ENCODE measurements at regions not wholly inside any gene's neighbourhood (a gene's known extent, or its start where the extent isn't known, plus 50 kb on each side); places are given as distances from the start of the nearest gene placed in this dataset.

DNA sequence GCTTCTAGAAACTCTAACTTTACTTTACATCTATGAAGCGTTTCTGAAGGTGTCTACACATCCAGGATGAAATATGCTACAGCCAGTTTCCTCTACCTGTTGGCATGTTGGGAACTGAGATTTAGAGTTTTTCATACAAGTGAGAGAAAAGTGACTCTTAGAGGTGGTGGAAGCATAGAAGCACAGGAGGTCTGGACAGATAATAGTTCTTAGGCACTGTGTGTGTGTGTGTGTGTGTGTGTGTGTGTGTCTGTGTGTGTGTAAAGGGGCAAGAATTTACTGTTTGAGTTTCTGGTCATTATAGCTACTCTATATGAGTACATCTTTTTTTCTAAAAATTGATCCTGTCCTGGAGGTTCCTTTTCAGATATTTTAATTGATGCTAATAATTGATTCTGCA is 110.7 kb upstream of the MTPN start:
- no peak overlapping the region for H3K27ac ChIP-seq
- DNase-seq (ENCODE audit: low read depth, low spot score): no peak

- peak; percentile 5 for DNase-seq (ENCODE audit: low read depth, low spot score)
- no peak overlapping the region for H3K27ac ChIP-seq
These were observed 109.6 kb upstream of the MTPN start for GRCh38 chr7:136086712-136087111.

DNA sequence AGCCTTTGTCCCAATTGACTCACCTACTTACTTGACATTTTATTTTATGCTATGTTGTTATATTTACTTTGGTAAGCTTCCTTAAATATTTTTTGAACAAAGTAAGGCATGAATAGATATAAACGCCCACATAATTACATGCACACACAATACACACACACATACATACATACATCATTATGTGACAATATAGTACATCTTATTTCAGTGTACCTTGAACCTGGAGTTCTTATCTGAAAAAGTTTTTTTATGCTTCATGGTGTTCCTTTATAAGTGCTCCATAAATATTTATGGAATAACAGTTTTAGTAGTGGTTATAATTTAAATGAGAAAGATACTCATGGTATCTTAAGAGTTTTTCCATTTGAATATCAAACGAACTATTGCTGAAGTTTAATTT is 102.8 kb upstream of the MTPN start:
- DNase-seq (ENCODE audit: low read depth, low spot score): no peak
- no peak overlapping the region for H3K27ac ChIP-seq

- H3K27ac ChIP-seq: no peak overlapping the region
- DNase-seq (ENCODE audit: low read depth, low spot score): no peak
These were observed 102.3 kb upstream of the MTPN start for GRCh38 chr7:136079478-136079892.

DNA sequence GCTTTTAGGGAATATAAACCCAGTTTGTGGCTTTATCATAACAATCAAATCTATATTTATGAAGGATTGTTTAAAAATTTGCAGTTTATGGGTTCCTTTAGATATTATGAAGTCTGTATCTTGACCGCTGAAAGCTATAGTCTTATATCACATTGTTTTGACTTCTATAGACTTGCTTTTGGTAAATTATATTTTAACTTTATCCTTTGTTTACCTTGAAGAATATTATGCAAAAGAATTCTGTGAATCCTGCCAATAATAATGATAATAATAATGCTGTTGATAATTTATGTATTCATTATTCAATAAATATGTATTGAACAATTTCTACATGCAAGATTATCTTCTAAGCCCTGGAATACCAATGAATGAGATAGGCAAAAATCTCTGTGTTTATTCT is 101.9 kb upstream of the MTPN start:
- no peak overlapping the region for H3K27ac ChIP-seq
- DNase-seq (ENCODE audit: low read depth, low spot score): no peak

DNA sequence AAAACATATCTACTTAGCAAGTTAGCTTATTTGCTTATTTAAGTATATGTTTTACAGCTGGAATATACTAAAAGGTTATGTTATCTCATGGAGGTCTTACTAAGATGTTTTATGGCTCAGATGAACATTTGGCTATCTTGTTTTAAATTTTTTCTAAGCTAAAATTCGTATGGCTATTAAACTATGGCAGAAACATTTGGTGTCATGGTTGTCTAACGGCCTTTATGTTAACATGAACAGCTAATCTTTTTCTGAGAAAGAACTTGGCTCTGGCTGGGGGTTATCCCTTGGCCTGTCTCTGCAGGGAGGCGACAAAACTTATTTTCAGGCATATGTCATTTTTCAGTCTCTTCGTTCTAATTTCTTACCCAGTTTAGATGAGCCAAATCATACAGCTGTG is 101.5 kb upstream of the MTPN start:
- H3K27ac ChIP-seq: no peak overlapping the region
- DNase-seq (ENCODE audit: low read depth, low spot score): no peak

DNA sequence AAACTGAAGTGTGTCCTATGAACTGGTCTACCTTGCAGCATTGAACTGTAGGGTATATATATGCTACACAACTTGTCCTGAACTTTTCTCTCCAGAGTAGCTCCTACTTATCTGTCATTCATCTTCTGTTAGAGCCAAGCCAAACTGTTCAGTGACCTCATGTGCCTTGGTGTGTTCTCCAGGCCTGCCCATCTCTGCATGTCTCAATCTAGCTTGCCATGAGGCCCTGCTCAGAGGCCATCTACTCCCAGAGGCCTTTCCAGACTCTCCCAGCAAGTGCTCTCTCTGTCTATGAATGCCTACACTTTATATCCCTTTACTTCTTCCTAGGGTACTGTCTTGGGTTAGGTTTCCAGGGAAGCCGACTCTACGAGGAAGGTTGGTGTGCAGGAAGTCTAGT is 99.8 kb upstream of the MTPN start:
- DNase-seq (ENCODE audit: low read depth, low spot score): no peak

GRCh38 chr7:136074843-136075242 is 97.7 kb upstream of the MTPN start:
- no peak for DNase-seq (ENCODE audit: low read depth, low spot score)
- H3K27ac ChIP-seq: no peak overlapping the region

More for the DNA sequence above, 99.8 kb upstream of the MTPN start:
- H3K27ac ChIP-seq: no peak overlapping the region

GRCh38 chr7:136072447-136072846 is 95.3 kb upstream of the MTPN start:
- no peak overlapping the region for H3K27ac ChIP-seq
- DNase-seq (ENCODE audit: low read depth, low spot score): no peak

GRCh38 chr7:136070736-136071505 is 93.8 kb upstream of the MTPN start:
- no peak for DNase-seq (ENCODE audit: low read depth, low spot score)
- H3K27ac ChIP-seq: no peak overlapping the region

DNA sequence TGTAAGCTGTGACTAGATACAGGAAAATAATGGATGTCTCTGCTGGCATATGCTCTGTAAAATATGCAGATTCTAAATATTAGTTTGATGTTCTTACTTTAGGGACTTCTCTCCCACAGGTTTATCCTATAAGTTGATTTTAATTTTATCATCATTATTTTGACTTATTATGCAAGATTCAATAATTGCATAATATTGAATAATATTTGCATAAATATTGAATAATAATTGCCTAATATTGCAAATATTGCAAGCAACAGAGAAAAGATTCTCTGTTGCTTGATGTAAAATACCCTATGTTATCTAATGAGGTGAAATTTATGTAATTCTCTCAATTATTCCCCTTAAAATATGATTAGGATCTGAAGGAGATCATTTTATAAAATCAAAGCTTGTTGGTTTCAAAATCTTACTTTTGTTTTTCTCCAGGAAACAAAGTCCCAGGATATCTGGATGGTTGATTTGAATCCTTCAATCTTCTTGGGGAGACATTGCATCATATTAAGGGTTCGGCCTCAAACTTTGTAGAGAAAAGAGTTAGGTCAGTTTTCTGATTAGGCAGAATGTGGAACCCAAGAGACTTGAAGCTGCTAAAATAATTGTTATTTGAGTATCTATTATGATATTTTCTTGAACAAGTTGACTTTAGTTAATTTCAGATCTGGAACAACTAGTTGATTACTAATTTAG is 92.8 kb upstream of the MTPN start:
- no peak overlapping the region for H3K27ac ChIP-seq
- DNase-seq (ENCODE audit: low read depth, low spot score): no peak

GRCh38 chr7:136067277-136067676 is 90.1 kb upstream of the MTPN start:
- no peak for DNase-seq (ENCODE audit: low read depth, low spot score)
- H3K27ac ChIP-seq: no peak overlapping the region

DNA sequence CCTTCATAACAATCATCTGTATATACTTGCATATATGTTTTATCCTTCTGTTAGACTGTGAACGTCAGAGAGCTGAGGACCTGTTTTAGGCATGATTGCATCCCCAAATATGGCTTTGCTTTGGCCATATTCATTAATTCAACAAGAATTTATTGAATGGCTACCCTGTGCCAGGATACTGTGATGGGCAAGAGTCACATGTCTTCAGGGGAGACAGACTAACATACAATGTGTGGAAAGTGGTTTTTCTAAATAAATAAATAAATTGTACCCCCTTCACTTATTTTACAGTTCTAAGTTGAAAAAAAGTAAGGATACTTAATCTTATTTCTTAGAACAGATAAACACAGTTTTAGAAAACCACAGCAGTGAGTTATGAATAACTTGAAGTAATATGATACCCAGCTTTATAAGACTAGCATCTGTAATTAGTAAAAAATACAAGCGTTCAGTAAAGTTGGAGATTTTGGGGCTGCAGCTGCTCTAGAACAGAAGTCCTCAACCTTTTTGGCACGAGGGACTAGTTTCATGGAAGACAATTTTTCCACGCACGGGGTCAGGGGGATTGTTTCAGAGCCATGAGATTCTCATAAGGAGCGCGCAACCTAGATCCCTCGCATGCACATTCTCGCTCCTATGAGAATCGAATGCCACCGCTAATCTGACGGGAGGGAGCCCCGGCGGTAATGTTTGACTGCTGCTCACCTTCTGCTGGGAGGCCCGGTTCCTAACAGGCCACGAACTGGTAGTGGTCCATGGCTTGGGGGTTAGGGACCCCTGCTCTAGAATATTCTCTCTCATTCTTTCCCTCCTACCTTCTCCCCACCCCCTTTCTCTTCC is 89.4 kb upstream of the MTPN start:
- no peak for DNase-seq (ENCODE audit: low read depth, low spot score)
- no peak overlapping the region for H3K27ac ChIP-seq

DNA sequence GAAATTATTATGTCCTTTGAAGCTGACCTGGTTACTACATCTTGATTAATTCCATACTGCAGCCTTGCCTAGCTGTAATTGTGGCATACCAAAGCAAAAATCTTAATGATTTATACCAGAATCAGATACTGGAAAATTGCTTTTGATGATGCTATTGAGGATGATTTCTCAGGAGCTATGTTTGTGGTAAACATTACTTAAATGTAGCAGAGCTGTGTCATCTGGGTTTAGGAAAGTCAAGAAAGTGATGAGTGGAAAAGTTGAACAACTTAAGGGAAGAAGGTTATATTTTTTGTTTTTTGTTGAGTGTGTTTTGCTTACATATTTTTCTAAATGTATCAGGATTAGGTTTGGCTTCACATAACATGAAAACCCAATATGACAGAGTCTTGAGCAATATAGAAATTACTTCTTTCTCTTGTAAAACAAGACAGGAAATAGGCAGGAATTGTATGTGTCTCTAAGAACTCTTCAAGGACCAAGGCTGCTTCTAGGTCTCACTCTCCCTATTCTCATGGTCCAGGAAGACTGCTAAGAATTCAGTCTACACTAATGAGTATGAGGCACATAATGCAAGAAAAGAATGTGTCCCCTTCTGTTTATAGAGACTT is 87.6 kb upstream of the MTPN start:
- DNase-seq (ENCODE audit: low read depth, low spot score): no peak
- H3K27ac ChIP-seq: no peak overlapping the region

DNA sequence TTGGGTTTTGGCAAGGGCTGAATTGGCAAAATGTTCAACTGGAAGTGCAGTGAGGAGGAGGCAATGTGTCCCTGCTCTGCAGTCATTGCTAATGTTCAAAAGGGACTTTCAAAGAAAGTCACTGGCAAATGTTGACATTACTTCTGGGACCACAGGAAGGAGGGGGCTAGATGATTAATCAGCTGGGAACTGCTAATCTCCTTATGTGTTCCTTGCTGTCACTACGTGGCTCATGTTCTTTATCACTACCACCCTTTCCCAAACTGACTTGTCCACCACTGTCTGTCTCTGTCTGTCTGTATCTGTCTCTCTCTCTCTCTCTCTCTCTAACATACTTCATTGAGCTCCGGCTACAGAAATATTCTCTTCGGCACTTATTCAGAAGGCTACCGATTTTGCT is 86.9 kb upstream of the MTPN start:
- DNase-seq (ENCODE audit: low read depth, low spot score): no peak
- no peak overlapping the region for H3K27ac ChIP-seq

DNA sequence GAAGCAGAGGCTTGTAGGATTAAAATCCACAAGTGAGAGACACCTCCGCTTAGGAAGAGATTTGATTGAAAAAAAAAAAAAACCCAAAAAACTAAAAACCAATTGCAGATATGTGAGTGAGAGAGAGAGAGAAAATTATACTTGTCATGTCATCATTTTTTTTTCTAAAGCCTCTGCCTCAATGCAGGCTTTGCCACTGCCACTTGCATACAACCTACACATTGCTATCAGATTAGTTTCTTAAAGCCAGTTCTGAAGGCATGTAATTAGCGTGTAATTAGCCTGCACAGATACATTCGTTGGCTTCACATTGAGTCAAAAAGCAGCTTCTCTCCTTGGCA is 86.1 kb upstream of the MTPN start:
- no peak overlapping the region for H3K27ac ChIP-seq
- DNase-seq (ENCODE audit: low read depth, low spot score): no peak

- H3K27ac ChIP-seq: no peak overlapping the region
- DNase-seq (ENCODE audit: low read depth, low spot score): no peak
These were observed 85.6 kb upstream of the MTPN start for GRCh38 chr7:136062625-136063325.

DNA sequence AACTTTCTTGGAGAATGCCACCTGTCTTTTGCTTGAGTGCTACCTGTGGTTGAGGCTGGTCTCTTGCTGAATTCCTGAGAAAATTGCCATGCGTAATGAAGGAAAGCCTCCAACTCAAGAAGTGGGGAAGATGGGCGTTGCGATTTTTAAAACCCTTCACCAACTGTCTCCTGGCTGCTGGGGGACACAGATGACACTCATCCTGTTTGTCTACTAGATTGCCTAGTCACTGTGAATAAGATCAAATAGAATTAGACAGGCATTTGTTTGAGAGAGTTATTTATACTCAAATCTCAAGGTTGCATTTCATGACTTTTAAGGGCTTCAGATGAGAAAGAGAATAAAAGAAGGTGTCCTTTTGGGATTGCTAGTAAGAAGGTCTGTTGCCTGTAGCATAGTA is 84.3 kb upstream of the MTPN start:
- no peak overlapping the region for H3K27ac ChIP-seq
- DNase-seq (ENCODE audit: low read depth, low spot score): no peak

DNA sequence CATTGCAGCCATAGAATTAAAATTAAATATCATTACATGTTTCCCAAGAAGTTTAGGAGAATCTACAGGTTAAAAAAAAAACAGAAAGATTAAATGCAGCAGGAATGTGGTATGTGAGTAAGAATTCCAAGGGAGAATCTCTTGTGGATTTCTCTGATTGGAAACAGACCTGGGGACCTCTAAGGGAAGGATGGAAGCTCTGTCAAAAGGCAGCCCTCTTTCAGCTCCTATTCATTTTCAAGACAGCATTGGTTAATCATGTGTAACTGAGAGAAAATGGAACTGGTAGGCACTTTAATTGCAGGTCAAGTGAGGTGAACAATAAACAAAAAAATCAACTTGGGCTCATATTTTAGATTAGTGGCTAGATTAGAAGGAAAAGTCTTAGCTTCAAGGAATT is 81.4 kb upstream of the MTPN start:
- DNase-seq (ENCODE audit: low read depth, low spot score): no peak
- H3K27ac ChIP-seq: no peak overlapping the region

DNA sequence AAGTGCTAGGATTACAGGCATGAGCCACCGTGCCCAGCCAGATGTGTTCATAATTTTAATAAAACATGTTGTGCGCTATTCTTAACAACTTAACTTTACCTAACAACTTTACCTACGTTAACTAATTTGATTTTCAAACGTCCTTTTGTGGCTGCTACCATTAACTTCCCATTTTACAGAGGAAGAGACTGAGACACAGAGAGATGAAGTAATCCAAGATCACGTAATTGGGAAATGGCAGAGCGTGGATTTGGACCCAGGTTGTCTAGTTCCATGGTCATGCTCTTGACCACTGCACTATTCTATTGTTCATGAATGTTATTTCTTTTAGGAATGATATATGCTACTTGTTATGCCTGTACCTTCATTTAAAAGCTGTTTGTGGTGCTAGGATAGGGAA is 80.3 kb upstream of the MTPN start:
- no peak for DNase-seq (ENCODE audit: low read depth, low spot score)
- no peak overlapping the region for H3K27ac ChIP-seq
